ENCODE measurements at regions not wholly inside any gene's neighbourhood (a gene's known extent, or its start where the extent isn't known, plus 50 kb on each side); places are given as distances from the start of the nearest gene placed in this dataset.

GRCh38 chr1:147834181-147834580 lies 68.4 kb upstream of the GJA8 start:
- TF ChIP-seq, protein P1, sequence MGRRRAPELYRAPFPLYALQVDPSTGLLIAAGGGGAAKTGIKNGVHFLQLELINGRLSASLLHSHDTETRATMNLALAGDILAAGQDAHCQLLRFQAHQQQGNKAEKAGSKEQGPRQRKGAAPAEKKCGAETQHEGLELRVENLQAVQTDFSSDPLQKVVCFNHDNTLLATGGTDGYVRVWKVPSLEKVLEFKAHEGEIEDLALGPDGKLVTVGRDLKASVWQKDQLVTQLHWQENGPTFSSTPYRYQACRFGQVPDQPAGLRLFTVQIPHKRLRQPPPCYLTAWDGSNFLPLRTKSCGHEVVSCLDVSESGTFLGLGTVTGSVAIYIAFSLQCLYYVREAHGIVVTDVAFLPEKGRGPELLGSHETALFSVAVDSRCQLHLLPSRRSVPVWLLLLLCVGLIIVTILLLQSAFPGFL (CRISPR knock-in tag; IDR thresholded peaks at IDR 0.05; ENCODE audit: borderline replicate concordance): no peak
- no peak for TF ChIP-seq ZNF138 (CRISPR knock-in tag; conservative IDR thresholded peaks at IDR 0.05)
- TF ChIP-seq, protein P2, sequence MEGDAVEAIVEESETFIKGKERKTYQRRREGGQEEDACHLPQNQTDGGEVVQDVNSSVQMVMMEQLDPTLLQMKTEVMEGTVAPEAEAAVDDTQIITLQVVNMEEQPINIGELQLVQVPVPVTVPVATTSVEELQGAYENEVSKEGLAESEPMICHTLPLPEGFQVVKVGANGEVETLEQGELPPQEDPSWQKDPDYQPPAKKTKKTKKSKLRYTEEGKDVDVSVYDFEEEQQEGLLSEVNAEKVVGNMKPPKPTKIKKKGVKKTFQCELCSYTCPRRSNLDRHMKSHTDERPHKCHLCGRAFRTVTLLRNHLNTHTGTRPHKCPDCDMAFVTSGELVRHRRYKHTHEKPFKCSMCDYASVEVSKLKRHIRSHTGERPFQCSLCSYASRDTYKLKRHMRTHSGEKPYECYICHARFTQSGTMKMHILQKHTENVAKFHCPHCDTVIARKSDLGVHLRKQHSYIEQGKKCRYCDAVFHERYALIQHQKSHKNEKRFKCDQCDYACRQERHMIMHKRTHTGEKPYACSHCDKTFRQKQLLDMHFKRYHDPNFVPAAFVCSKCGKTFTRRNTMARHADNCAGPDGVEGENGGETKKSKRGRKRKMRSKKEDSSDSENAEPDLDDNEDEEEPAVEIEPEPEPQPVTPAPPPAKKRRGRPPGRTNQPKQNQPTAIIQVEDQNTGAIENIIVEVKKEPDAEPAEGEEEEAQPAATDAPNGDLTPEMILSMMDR (IDR thresholded peaks at IDR 0.05): no peak
